Stimulated activated naive CD8-positive, alpha-beta T cell treated with anti-CD3 and anti-CD28 coated beads, Interleukin-15, amount 100 ng/mL, for 72 hours (primary cell): ENCODE measurements at regions not wholly inside any gene's neighbourhood (a gene's known extent, or its start where the extent isn't known, plus 50 kb on each side); places are given as distances from the start of the nearest gene placed in this dataset.

Experiments used
- ATAC-seq: fragments of 150-1000 bp; cut with Tn5 transposase; 2 replicates; pipeline ENCODE4 v1.10.0; 2021; ENCODE audit warnings: mild to moderate bottlenecking, moderate library complexity
- DNase-seq, 2 donors: peaks; one replicate each; pipeline ENCODE4 v3.0.0; 2021 to 2022
- H3K27ac Mint-ChIP-seq, 2 donors: one replicate each; pipeline ENCODE4 v1.8.0; 2022; ENCODE audit warnings: mild to moderate bottlenecking in 2 of 2, mixed read lengths in 2 of 2, moderate library complexity in 2 of 2
- H3K27me3 Mint-ChIP-seq: one replicate; pipeline ENCODE4 v1.8.0; 2022; ENCODE audit warnings: mixed read lengths
- H3K4me1 Mint-ChIP-seq: one replicate; pipeline ENCODE4 v1.8.0; 2022; ENCODE audit warnings: mild to moderate bottlenecking, mixed read lengths
- H3K4me3 Mint-ChIP-seq, 2 donors: one replicate each; pipeline ENCODE4 v1.8.0; 2022; ENCODE audit warnings: mild to moderate bottlenecking in 2 of 2, mixed read lengths in 2 of 2, moderate library complexity in 1 of 2
- H3K9me3 Mint-ChIP-seq, 2 donors: one replicate each; pipeline ENCODE4 v1.8.0; 2022; ENCODE audit warnings: mixed read lengths in 2 of 2

DNA sequence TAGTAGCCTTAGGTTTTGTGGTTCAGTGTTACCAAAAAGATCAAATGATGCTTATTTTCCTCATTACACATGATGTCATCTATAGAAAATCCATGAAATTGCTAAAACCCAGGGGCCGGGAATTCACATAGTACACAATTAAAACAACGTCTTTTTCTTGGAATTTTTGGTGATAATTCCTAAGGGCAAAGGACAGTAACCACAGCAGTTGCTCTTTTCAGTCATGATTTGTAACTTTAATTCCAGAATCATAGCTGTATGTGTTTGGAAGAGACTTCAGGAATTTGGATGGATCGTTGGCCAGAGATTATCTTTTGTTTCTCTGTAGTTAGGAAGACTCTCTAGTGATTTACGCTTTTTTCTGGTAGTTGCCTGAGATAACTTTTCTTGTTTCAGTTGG is 748.7 kb downstream of the TLE4 start:
- H3K4me1 Mint-ChIP-seq = no peaks in the 10 kb centered on the region
- H3K4me3 Mint-ChIP-seq = no peak overlapping the region
- H3K27ac Mint-ChIP-seq = no peak overlapping the region
- DNase-seq = no peak
- H3K27me3 Mint-ChIP-seq = no peaks in the 10 kb centered on the region
- no peak for ATAC-seq
- H3K9me3 Mint-ChIP-seq = no peaks in the 10 kb centered on the region

DNA sequence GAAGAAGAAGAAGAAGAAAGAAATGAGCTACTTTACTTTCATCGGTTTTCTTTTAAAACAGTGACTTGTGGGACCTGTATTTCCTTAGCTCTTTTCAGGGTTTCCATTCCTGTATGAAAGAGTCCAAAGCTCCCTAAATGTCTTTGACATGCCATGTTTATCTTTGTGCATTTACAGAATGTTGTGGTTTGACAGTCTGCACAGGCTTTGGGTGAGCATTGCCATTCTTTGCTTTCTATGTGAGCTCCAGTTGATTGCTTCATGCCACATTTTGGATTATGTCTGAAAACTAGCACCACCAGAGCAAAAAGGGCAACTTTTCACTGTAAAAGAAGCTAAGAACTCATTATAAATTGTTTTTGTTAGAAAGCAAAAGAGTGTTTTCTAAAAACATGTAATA is 733.4 kb downstream of the TLE4 start:
- Mint-ChIP-seq H3K4me3 (no peak overlapping the region), H3K27me3 (no peaks in the 10 kb centered on the region), H3K4me1 (no peaks in the 10 kb centered on the region), H3K9me3 (no peaks in the 10 kb centered on the region), H3K27ac (peak overlapping the region in 1 of 2 donors; percentile 89)
- no peak for ATAC-seq
- no peak for DNase-seq

GRCh38 chr9:80294955-80295354 is 723.2 kb downstream of the TLE4 start:
- H3K9me3 Mint-ChIP-seq = peaks cover 9 to 30% of the 10 kb centered on the region in 2 donors
- DNase-seq (no peak), ATAC-seq (no peak)
- no peak overlapping the region for H3K4me3 Mint-ChIP-seq
- H3K27me3 Mint-ChIP-seq = no peaks in the 10 kb centered on the region
- H3K4me1 Mint-ChIP-seq = no peaks in the 10 kb centered on the region
- no peak overlapping the region for H3K27ac Mint-ChIP-seq

- Mint-ChIP-seq H3K27me3 (no peaks in the 10 kb centered on the region), H3K27ac (no peak overlapping the region), H3K9me3 (peaks cover 11 to 30% of the 10 kb centered on the region in 2 donors), H3K4me1 (no peaks in the 10 kb centered on the region), H3K4me3 (no peak overlapping the region)
- DNase-seq (no peak), ATAC-seq (no peak)
Observed at GRCh38 chr9:80294318-80294717, 722.6 kb downstream of the TLE4 start.

DNA sequence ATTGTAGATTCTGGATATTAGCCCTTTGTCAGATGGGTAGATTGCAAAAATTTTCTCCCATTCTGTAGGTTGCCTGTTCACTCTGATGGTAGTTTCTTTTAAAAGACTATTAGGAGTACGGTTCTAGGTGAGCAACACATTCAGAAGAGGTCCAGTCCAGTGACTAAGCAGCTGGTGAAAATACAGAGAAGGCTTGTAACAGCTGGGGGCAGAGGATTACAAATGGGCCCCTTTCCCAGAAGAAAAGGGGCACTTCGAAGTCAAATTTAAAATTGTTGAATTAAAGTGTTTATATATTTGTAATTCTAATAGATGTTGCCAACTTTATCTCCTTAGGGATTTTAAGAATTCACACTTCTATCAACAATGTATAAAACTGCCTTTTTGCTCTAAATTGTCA is 720.5 kb downstream of the TLE4 start:
- DNase-seq = no peak
- H3K4me3 Mint-ChIP-seq = no peak overlapping the region
- ATAC-seq = no peak
- H3K27me3 Mint-ChIP-seq = no peaks in the 10 kb centered on the region
- H3K4me1 Mint-ChIP-seq = no peaks in the 10 kb centered on the region
- no peak overlapping the region for H3K27ac Mint-ChIP-seq
- peaks cover 9 to 18% of the 10 kb centered on the region in 2 donors for H3K9me3 Mint-ChIP-seq

- no peak overlapping the region for H3K27ac Mint-ChIP-seq
- DNase-seq (no peak), ATAC-seq (no peak)
- H3K4me1 Mint-ChIP-seq = no peaks in the 10 kb centered on the region
- no peaks in the 10 kb centered on the region for H3K27me3 Mint-ChIP-seq
- H3K4me3 Mint-ChIP-seq = no peak overlapping the region
- H3K9me3 Mint-ChIP-seq = peaks cover 0 to 5% of the 10 kb centered on the region in 2 donors
Observed at GRCh38 chr9:80285326-80285725, 713.6 kb downstream of the TLE4 start.

GRCh38 chr9:80282766-80283165 is 711.0 kb downstream of the TLE4 start:
- Mint-ChIP-seq H3K9me3 (no peaks in the 10 kb centered on the region), H3K27ac (no peak overlapping the region), H3K4me3 (no peak overlapping the region)

DNA sequence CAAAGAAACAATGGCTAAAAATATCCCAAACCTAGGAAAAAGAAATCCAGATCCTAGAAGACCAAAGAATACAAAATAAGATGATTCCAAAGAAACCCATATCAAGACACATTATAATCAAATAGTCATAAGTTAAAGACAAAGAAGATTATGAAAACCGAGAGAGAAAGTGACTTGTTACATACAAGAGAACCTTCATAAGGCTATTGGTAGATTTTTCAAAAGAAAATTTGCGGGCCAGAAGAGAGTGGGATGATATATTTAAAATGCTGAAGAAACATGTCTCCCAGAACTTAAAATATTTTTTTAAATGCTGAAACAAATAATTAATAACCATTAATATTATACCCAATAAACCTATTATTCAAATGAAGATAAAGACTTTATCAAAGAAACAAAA is 687.3 kb downstream of the TLE4 start:
- Mint-ChIP-seq H3K27ac (no peak overlapping the region), H3K9me3 (peaks cover 21 to 34% of the 10 kb centered on the region in 2 donors)
- DNase-seq = no peak

More at GRCh38 chr9:80282766-80283165, 711.0 kb downstream of the TLE4 start:
- no peaks in the 10 kb centered on the region for H3K4me1 Mint-ChIP-seq
- H3K27me3 Mint-ChIP-seq = no peaks in the 10 kb centered on the region
- no peak for ATAC-seq
- DNase-seq = no peak

GRCh38 chr9:80251778-80252177 is 680.0 kb downstream of the TLE4 start:
- no peak overlapping the region for H3K4me3 Mint-ChIP-seq
- ATAC-seq (no peak), DNase-seq (no peak)
- no peak overlapping the region for H3K27ac Mint-ChIP-seq
- no peaks in the 10 kb centered on the region for H3K4me1 Mint-ChIP-seq
- H3K9me3 Mint-ChIP-seq = peaks cover 0 to 6% of the 10 kb centered on the region in 2 donors
- H3K27me3 Mint-ChIP-seq = no peaks in the 10 kb centered on the region

More for the DNA sequence above, 687.3 kb downstream of the TLE4 start:
- H3K27me3 Mint-ChIP-seq = no peaks in the 10 kb centered on the region
- no peak overlapping the region for H3K4me3 Mint-ChIP-seq
- no peaks in the 10 kb centered on the region for H3K4me1 Mint-ChIP-seq
- ATAC-seq = no peak

GRCh38 chr9:80242022-80242421 is 670.3 kb downstream of the TLE4 start:
- H3K27ac Mint-ChIP-seq = no peak overlapping the region
- H3K4me3 Mint-ChIP-seq = no peak overlapping the region
- H3K27me3 Mint-ChIP-seq = no peaks in the 10 kb centered on the region
- ATAC-seq (no peak), DNase-seq (no peak)
- H3K4me1 Mint-ChIP-seq = no peaks in the 10 kb centered on the region
- peaks cover 8 to 12% of the 10 kb centered on the region in 2 donors for H3K9me3 Mint-ChIP-seq

GRCh38 chr9:80235752-80236151 is 664.0 kb downstream of the TLE4 start:
- Mint-ChIP-seq H3K27ac (no peak overlapping the region), H3K4me3 (no peak overlapping the region), H3K27me3 (no peaks in the 10 kb centered on the region), H3K9me3 (peaks cover 8 to 12% of the 10 kb centered on the region in 2 donors), H3K4me1 (no peaks in the 10 kb centered on the region)
- ATAC-seq (no peak), DNase-seq (no peak)

DNA sequence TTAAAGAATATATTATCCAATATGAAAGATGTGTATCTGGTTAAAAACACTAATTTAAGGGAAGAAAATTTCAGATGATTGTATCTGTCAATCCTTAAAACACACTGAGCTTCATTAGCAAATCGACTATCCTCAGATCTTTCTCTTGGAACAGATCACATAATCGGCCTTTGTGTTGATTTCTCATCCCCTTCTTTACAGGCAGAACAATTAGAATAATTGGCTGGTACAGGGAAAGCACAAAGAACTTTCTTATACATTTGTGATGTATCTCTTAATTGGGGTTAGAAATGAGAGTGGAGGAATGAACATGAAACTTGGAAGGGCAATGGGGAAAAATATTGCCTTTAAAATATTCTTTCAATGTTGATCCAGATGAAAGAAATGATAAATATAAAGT is 662.1 kb downstream of the TLE4 start:
- ATAC-seq = no peak
- Mint-ChIP-seq H3K27me3 (no peaks in the 10 kb centered on the region), H3K4me3 (no peak overlapping the region), H3K9me3 (peaks cover 9 to 13% of the 10 kb centered on the region in 2 donors), H3K4me1 (no peaks in the 10 kb centered on the region), H3K27ac (no peak overlapping the region)
- DNase-seq = no peak

- H3K27me3 Mint-ChIP-seq = no peaks in the 10 kb centered on the region
- no peak for DNase-seq
- no peaks in the 10 kb centered on the region for H3K4me1 Mint-ChIP-seq
- no peak for ATAC-seq
- H3K9me3 Mint-ChIP-seq = peaks cover 8 to 9% of the 10 kb centered on the region in 2 donors
- no peak overlapping the region for H3K27ac Mint-ChIP-seq
- no peak overlapping the region for H3K4me3 Mint-ChIP-seq
Observed at GRCh38 chr9:80233102-80233843, 661.5 kb downstream of the TLE4 start.

- no peak for DNase-seq
Observed at GRCh38 chr9:80231318-80232236, 659.8 kb downstream of the TLE4 start.

DNA sequence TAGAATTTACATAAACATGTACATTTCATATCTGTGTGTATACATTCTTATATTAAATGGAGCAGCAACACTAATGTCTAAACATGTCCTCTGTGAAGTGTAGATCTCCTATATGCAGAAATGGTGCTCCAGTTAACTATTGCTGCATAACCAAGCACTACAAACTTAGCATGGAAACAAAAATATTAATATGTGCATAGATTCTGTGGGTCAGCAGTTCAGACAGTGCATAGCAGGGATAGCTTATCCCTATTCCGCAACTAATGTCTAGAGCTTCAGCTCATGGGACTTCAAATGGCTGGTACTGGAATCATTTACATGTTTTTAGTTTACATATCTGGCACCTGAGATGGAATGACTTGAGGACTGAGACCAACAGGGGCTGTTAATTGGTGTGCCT is 652.1 kb downstream of the TLE4 start:
- DNase-seq (no peak), ATAC-seq (no peak)
- Mint-ChIP-seq H3K27ac (no peak overlapping the region), H3K4me1 (no peaks in the 10 kb centered on the region), H3K9me3 (peaks cover 5 to 11% of the 10 kb centered on the region in 2 donors), H3K4me3 (no peak overlapping the region), H3K27me3 (no peaks in the 10 kb centered on the region)

More at GRCh38 chr9:80231318-80232236, 659.8 kb downstream of the TLE4 start:
- no peaks in the 10 kb centered on the region for H3K27me3 Mint-ChIP-seq
- peaks cover 8 to 9% of the 10 kb centered on the region in 2 donors for H3K9me3 Mint-ChIP-seq
- no peaks in the 10 kb centered on the region for H3K4me1 Mint-ChIP-seq
- H3K27ac Mint-ChIP-seq = no peak overlapping the region
- no peak overlapping the region for H3K4me3 Mint-ChIP-seq
- no peak for ATAC-seq
